ENCODE measurements at regions not wholly inside any gene's neighbourhood (a gene's known extent, or its start where the extent isn't known, plus 50 kb on each side); places are given as distances from the start of the nearest gene placed in this dataset.

GRCh38 chr10:22774102-22774501, 59.7 kb upstream of the PIP4K2A start:
- no peak for TF ChIP-seq YY1 (IDR thresholded peaks at IDR 0.05; ENCODE audit: insufficient read depth, insufficient read length)
- no peak for TF ChIP-seq ZNF274 (IDR thresholded peaks at IDR 0.05; ENCODE audit: low read depth, low read length)

Data from NT2/D1 (cell line).